HEK293T (cell line): ENCODE measurements at regions not wholly inside any gene's neighbourhood (a gene's known extent, or its start where the extent isn't known, plus 50 kb on each side); places are given as distances from the start of the nearest gene placed in this dataset.

Source experiments
- CTCF ChIA-PET: fragments of 350-600 bp; formaldehyde crosslinking; extraction: SDS; loops from one replicate; lab custom pipeline; 2021; ENCODE audit warnings: antibody characterized with exemption, inconsistent platforms; lab: Yijun Ruan, JAX
- POLR2A ChIA-PET: fragments of 350-600 bp; formaldehyde crosslinking; extraction: SDS; loops from one replicate; lab custom pipeline; 2020; ENCODE audit warnings: antibody characterized with exemption, inconsistent platforms; lab: Yijun Ruan, JAX
- DNase-seq: peaks from one replicate; pipeline ENCODE4 v3.0.0; 2012; ENCODE audit warnings: mixed read lengths; ENCODE audit errors: extremely low spot score
- ARNT ChIP-seq: fragments of 450-650 bp; IDR thresholded peaks from 2 replicates; pipeline ENCODE4 v1.6.1; 2017; ENCODE audit warnings: mild to moderate bottlenecking
- BHLHE40 ChIP-seq: fragments of 450-650 bp; IDR thresholded peaks from 2 replicates; pipeline ENCODE4 v1.6.1; 2016; ENCODE audit warnings: mild to moderate bottlenecking, moderate library complexity, borderline replicate concordance
- CTBP1 ChIP-seq: fragments of 450-650 bp; IDR thresholded peaks from 2 replicates; pipeline ENCODE4 v1.6.1; 2016; ENCODE audit warnings: borderline replicate concordance
- ELF4 ChIP-seq: fragments of 450-650 bp; IDR thresholded peaks from 2 replicates; pipeline ENCODE4 v1.6.1; 2017; ENCODE audit warnings: antibody characterized with exemption
- FOXA1 ChIP-seq: fragments of 450-650 bp; IDR thresholded peaks from 2 replicates; pipeline ENCODE4 v1.6.1; 2016; ENCODE audit warnings: mild to moderate bottlenecking
- FOXK2 ChIP-seq: fragments of 450-650 bp; IDR thresholded peaks from 2 replicates; pipeline ENCODE4 v1.6.1; 2016; ENCODE audit warnings: mild to moderate bottlenecking
- FOXM1 ChIP-seq: fragments of 450-650 bp; IDR thresholded peaks from 2 replicates; pipeline ENCODE4 v1.6.1; 2017; ENCODE audit warnings: mild to moderate bottlenecking, borderline replicate concordance
- HDGF ChIP-seq: fragments of 450-650 bp; IDR thresholded peaks from 2 replicates; pipeline ENCODE4 v1.6.1; 2017; ENCODE audit warnings: antibody characterized with exemption, borderline replicate concordance
- L3MBTL2 ChIP-seq: fragments of 450-650 bp; conservative IDR thresholded peaks from 2 replicates; pipeline ENCODE4 v1.6.1; 2016; ENCODE audit warnings: mild to moderate bottlenecking
- LEF1 ChIP-seq: fragments of 450-650 bp; IDR thresholded peaks from 2 replicates; pipeline ENCODE4 v1.6.1; 2017; ENCODE audit warnings: mild to moderate bottlenecking, borderline replicate concordance
- NFRKB ChIP-seq: fragments of 450-650 bp; IDR thresholded peaks from 2 replicates; pipeline ENCODE4 v1.6.1; 2016; ENCODE audit warnings: mild to moderate bottlenecking, moderate library complexity
- SP1 ChIP-seq: fragments of 450-650 bp; IDR thresholded peaks from 2 replicates; pipeline ENCODE4 v1.6.1; 2017
- SUZ12 ChIP-seq: fragments of 450-650 bp; IDR thresholded peaks from 2 replicates; pipeline ENCODE4 v1.6.1; 2016; ENCODE audit warnings: mild to moderate bottlenecking
- TARDBP ChIP-seq: fragments of 450-650 bp; IDR thresholded peaks from 2 replicates; pipeline ENCODE4 v1.6.1; 2016
- ZNF384 ChIP-seq: fragments of 450-650 bp; IDR thresholded peaks from 2 replicates; pipeline ENCODE4 v1.6.1; 2016
- TF ChIP-seq, protein P1 (sequence below): fragments of 450-650 bp; IDR thresholded peaks from 2 replicates; pipeline ENCODE4 v1.6.1; 2016

DNA sequence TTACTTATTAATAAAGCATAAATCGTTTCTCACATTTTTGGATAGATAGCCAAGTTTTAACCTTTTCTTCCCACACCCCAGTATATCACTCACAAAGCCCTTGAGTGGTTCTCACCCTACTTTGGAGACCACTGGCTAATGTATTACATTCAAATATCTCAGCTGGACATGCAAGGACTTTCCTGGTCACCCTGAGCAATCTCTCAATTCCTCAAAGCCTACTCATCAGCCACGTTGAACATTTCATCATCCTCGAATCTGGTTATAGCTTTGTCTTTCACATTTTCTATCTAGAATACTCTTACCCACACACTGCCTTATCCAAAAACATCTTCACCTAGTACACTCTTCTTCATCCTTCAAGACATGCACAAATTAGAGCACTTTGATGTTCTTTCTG, 71.1 kb upstream of the MAPRE2 start:
- DNase-seq: no peak
- ChIA-PET CTCF (interaction anchor here (0.6 to 0.9 kb wide), 2 partner anchors 12 to 104 kb away, joined by 3 read pairs; no protein-coding TSS in a partner anchor), POLR2A (no interaction called here)
- no peak for TF ChIP-seq NFRKB
- no peak for TF ChIP-seq LEF1
- TF ChIP-seq FOXA1: no peak
- TF ChIP-seq ELF4: no peak
- no peak for TF ChIP-seq BHLHE40
- TF ChIP-seq FOXK2: no peak
- TF ChIP-seq SP1: no peak
- no peak for TF ChIP-seq ZNF384
- TF ChIP-seq CTBP1: no peak
- no peak for TF ChIP-seq SUZ12
- TF ChIP-seq L3MBTL2: no peak
- TF ChIP-seq TARDBP: no peak
- TF ChIP-seq FOXM1: no peak
- no peak for TF ChIP-seq ARNT
- TF ChIP-seq HDGF: no peak
- TF ChIP-seq, protein P1, sequence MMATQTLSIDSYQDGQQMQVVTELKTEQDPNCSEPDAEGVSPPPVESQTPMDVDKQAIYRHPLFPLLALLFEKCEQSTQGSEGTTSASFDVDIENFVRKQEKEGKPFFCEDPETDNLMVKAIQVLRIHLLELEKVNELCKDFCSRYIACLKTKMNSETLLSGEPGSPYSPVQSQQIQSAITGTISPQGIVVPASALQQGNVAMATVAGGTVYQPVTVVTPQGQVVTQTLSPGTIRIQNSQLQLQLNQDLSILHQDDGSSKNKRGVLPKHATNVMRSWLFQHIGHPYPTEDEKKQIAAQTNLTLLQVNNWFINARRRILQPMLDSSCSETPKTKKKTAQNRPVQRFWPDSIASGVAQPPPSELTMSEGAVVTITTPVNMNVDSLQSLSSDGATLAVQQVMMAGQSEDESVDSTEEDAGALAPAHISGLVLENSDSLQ: no peak

DNA sequence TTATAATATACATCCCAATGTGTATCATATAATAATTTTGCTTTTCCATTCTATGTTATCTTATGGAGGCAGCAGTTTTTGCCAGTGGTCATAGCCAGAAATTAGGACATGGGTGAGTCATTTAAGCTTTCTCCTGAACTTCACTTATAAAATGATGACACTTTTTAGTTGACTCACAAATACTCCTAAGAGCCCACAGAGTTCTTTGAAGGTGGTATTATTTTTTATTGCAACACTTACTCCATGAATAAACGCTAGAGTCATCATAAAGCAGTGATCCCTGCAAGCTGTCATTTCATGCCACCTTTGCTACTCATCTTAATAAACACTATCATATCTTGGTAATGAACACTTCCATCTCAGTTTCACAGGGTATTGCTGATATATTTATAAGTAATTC, 69.9 kb upstream of the MAPRE2 start:
- ChIA-PET CTCF (interaction anchor here (0.5 to 1.5 kb wide), 4 partner anchors 9 to 53 kb away, joined by 3 to 8 read pairs (median 4); no protein-coding TSS in a partner anchor), POLR2A (no interaction called here)
- TF ChIP-seq, protein P1: no peak
- no peak for TF ChIP-seq SP1
- no peak for TF ChIP-seq HDGF
- no peak for TF ChIP-seq FOXK2
- DNase-seq: no peak

DNA sequence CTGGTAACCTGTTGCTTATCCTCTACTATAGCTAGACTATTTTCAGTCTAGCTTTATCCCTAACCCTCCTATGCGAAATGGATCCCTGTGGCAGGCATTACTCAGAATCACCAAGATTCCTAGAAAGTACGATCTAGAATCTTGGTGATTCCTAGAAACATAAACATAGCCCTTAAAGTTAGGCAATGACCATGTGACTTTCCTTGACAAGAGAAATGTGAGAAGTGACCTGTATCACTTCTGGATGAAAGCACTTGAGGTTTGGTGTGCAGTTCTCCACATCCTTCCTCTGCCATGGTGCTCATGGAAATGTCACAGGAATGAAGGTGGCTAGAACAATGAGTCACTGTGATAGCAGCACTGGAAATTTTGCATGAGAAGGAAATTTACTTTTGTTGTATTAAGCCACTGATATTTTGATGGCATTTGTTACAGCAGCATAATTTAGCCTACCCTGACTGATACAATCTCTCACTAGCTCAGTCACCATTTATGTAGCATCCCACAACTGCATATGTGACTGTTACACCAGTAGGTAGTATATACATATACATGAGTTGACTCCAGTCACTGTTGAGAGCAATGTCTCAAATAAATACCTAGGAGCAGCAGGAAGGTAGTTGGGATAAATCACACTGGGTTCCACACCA, 68.3 kb upstream of the MAPRE2 start:
- TF ChIP-seq FOXK2 (no peak), HDGF (no peak), ELF4 (no peak), FOXA1 (no peak), L3MBTL2 (no peak), TARDBP (no peak), BHLHE40 (no peak), LEF1 (no peak), SP1 (no peak), SUZ12 (no peak), ARNT (no peak), CTBP1 (no peak), FOXM1 (no peak), NFRKB (no peak), ZNF384 (no peak)
- TF ChIP-seq, protein P1: no peak
- ChIA-PET CTCF (no interaction called here), POLR2A (no interaction called here)
- DNase-seq: no peak

DNA sequence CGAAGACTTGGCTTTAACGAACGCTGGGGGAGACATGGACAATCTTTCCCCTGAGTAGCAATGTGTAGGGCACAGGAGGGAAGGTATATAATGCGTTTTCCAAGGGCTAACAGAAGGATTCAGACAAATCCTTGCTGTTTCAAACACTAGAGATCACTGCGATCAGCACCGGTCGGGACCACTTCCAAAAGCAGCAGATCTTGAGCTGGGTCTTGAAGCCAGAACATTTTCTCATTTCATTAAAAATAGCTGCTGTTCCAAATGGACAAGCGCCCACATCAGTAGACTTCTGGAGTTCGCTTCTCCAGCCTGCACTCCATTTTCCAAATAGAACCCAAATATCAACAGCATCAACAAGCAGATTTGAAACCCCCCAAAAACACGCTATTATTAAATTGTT, 65.1 kb upstream of the MAPRE2 start:
- TF ChIP-seq CTBP1: no peak
- TF ChIP-seq LEF1: no peak
- TF ChIP-seq L3MBTL2: no peak
- no peak for TF ChIP-seq BHLHE40
- TF ChIP-seq ARNT: no peak
- no peak for TF ChIP-seq ELF4
- no peak for TF ChIP-seq NFRKB
- TF ChIP-seq TARDBP: no peak
- TF ChIP-seq SP1: no peak
- TF ChIP-seq FOXK2: no peak
- TF ChIP-seq ZNF384: no peak
- TF ChIP-seq, protein P1: no peak
- TF ChIP-seq SUZ12: no peak
- ChIA-PET CTCF (interaction anchor here (0.8 kb wide), 1 partner anchor 109 kb away, joined by 3 read pairs; no protein-coding TSS in a partner anchor), POLR2A (interaction anchor here (1.0 to 1.4 kb wide), 3 partner anchors 14 to 265 kb away, joined by 3 read pairs; partner anchors contain the start of gene ZNF397)
- no peak for DNase-seq

DNA sequence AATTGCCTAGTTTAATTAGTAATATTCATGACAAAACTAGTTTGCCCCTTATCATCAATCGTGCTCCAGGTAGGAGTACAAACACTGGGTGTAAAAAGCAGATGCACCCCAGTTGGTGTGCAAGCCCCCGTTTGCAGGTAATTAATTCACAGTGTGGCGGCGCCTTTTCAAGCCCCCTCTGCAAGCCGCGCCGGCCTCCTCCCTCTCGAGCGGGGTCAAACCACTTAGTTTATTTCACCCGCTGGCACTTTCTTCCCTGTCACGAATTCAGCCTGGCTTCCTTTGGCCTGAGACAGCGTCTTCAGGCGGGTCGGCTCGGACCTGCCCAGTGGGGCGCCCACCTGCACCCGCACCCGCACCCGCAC, 64.7 kb upstream of the MAPRE2 start:
- DNase-seq: no peak
- CTCF ChIA-PET: interaction anchor here (0.8 kb wide), 1 partner anchor 109 kb away, joined by 3 read pairs; no protein-coding TSS in a partner anchor
- TF ChIP-seq LEF1: no peak
- no peak for TF ChIP-seq ELF4
- no peak for TF ChIP-seq FOXM1
- TF ChIP-seq SUZ12: no peak
- TF ChIP-seq CTBP1: no peak
- TF ChIP-seq, protein P1: no peak
- TF ChIP-seq HDGF: no peak
- no peak for TF ChIP-seq ARNT
- TF ChIP-seq FOXK2: no peak
- TF ChIP-seq L3MBTL2: no peak
- no peak for TF ChIP-seq BHLHE40
- no peak for TF ChIP-seq TARDBP
- no peak for TF ChIP-seq FOXA1
- no peak for TF ChIP-seq NFRKB
- POLR2A ChIA-PET: interaction anchor here (1.0 to 1.4 kb wide), 4 partner anchors 8 to 264 kb away, joined by 3 to 4 read pairs (median 3); partner anchors contain the start of gene ZNF397
